GM18909 (cell line): ENCODE measurements at regions not wholly inside any gene's neighbourhood (a gene's known extent, or its start where the extent isn't known, plus 50 kb on each side); places are given as distances from the start of the nearest gene placed in this dataset.

Experiments
- ATAC-seq: cut with Tn5 transposase; IDR thresholded peaks from one replicate; pipeline ENCODE4 v1.9.1; 2021; ENCODE audit warnings: mild to moderate bottlenecking; ENCODE audit not compliant: unreplicated experiment, poor library complexity

DNA sequence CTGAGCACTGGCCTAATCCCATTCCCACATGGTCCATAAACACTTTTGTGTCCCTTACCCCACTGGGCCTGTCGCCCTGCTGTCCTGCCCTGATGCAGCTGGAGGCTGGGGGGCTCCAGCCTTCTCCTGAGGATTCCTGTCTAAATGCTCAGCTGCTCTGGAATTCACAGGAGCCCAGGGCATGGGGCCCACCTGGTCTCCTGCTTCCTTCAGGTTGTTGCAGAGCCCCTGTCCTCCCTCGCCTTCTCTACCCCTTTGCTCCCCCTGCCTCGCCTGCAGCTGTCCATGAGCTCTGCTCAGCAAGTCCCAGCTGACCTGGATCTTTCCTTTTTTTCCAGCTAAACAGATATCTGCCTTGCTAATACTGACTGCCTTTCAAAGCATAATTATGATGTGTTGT, 286.9 kb downstream of the XXYLT1 start:
- ATAC-seq, result no peak

DNA sequence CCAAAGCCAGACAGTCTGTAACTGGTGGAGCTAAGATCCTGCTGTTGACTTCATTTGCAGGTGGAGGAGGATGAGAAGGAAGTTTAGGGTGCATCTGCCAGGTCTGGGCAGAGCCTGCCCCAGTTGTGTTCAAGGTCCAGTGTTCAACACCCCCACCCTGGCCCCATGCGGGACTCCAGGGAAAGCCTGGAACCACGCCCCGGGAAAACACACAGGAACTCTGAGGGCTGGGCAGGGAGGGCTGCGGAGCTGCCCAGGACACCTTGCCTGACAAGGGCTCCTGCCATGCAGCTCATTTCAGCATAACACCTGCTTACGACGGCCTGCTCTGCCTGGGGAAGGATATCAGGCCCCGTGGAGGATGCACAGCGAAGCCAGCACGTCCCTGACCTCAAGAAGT, 286.3 kb downstream of the XXYLT1 start:
- ATAC-seq, result no peak

- ATAC-seq, result no peak
Observed at GRCh38 chr3:194985031-194985578, 285.9 kb downstream of the XXYLT1 start.

DNA sequence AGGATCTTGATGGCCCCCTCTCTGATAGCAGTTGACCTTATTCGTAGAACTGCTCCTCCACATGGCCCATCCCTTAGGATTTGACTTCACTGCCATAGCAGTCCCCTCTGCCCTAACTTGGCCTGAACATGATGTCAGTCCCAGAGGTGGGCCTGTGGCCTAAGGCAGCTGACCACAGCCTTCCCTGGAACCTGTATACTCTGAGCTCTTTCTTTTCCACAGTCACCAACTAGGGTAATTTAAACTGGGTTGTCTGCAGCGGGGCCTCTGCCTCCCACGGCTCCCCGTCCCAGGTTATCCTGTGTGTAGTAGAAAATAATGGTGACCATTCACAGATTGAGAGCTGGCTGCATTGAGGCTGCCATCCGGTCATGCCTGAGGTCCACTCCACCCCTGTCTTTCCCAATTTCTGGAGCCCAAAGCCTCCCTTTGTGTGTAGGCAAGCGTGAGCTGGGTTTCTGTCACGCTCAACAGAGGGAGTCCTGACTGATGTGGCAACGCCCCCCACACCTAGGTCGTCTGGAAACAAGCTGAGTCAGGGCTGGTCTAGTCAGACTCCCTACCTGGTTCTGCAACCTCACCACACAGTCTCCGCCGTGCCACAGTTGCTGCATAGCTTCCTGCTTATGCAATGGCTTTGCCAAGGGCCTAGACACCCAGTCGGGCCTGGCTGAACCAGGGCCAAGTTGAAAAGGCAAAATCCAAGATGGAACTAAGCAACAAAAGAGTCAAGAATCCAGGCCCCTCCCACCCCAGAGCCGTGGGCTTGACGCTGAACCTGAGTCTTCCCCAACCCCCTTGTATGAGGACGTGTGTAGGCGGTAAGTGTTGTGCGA, 284.5 kb downstream of the XXYLT1 start:
- no peak for ATAC-seq

DNA sequence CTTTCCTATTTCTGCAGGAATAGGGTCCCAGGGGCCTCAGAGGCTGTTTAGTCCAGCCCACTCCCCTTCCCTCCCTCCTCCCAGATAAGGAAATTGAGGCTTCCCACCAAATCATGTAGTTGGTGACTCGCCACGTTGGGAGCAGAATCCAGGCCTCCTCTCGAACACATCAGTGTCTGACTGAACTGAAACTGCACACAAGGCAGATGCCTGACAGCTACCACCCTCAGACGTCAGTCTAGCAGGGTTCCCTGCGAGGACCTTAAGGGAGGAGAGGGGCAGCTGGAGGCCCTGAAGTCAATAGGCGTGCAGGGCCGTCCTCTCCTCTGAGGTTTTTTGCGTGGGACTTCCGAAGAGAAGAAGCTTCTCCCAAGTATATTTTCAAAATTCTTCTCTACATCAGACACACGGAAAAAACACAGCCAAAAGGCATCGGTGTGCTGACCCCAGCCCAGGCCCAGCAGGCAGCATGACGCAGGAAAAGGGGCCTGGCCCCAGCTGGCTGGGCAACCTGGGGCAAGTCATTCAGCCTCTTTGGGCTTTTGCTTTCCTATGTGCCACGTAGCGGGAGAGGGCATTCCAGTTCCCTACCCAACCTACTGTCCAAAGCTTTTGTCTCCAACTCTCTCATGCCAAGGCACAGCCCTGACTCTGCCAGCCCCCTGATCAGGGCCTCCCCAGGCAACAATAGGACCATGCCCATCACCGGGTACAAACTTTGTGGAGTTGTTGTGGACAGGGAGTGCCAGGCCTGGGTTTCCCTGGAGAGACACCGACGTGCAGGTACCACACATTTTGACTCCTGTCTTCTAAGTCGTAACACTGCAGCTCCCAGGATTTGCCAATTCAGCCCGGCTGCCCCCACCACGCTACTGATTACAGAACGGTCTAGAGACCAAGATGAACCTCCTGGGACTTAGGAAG, 283.1 kb downstream of the XXYLT1 start:
- no peak for ATAC-seq

DNA sequence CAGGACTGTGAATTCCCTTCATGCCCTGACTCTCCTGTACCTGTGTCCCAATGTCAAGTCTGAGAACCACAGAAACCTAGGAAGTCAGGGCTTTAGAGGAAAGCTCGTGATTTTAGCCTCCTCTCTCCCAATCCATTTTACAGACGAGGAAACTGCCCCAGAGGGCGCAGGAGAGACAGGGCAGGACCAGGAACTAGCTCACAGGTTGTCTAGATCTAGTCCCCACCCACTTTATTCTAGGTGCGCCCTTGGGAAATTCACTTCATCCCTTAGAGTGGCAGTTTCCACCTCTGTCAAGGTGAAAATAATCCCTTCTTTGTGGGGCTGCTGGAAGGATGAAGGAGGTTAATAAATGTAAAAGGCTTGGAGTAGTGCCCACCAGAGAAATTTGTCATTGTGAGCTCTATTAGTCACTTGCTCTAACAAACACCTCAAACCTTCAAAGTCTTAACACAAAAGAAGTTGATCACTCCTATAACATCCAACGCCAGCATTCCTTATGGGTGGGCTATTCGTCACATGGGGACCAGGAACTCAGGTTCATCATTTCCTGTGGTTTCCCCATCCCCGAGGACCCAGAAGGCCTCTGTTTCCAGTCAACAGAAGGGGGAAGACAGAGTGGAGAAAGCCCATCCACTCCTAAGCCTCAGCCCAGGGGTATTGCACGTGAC, 282.3 kb downstream of the XXYLT1 start:
- no peak for ATAC-seq

DNA sequence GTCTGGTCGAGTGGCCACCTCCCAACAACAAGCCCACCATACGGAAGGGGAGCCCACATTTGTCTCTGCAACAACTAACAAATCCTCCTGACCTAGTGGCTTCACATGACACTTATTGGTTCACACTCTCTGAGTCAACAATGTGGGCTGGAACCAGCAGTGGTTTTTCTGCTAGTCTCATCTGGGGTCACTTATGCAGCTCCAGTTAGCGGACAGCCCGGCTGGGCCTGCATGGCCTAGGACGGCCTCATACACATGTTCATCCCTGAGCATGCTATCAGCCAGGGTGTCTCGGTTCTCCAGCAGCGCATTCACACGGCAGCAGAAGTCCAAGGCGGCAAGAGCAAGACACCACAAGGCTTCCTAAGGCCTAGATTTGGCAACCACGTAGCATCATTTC, 281.7 kb downstream of the XXYLT1 start:
- ATAC-seq, result no peak

GRCh38 chr3:194990454-194991337, 280.3 kb downstream of the XXYLT1 start:
- ATAC-seq, result no peak

DNA sequence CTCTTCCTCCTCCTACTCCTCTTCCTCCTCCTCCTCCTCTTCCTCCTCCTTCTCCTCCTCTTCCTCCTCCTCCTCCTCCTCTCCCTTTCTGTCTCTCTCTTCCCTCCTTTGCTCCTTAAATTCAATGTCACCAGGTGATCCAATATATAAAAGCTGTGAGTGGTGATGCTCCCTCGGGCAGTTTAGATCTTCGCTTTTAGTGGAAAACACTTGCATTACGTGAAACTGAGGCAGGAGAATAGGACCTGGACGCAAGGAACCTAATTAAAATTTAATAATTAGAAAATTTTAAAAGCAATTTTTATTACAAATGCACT, 279.7 kb downstream of the XXYLT1 start:
- ATAC-seq, result no peak

DNA sequence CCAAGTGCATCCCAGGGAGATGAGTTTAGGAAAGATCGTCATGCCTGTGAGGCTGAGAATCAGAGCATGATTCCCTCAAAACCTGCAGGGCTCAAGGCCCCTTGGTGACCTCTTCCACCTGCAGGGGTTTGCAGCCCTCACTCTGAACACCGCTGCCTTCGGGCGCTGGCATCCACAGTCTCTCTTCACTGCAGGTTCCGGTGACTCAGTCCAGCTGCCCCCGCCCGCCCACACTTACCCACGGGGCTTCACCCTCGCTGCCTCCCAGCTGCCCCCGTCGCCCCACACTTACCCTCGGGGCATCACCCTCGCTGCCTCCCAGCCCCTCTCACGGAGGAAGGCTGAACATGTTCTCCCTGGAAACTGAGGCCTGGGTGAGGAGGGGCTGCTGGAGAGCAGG, 277.1 kb downstream of the XXYLT1 start:
- no peak for ATAC-seq

GRCh38 chr3:194994551-194994981, 276.4 kb downstream of the XXYLT1 start:
- no peak for ATAC-seq

DNA sequence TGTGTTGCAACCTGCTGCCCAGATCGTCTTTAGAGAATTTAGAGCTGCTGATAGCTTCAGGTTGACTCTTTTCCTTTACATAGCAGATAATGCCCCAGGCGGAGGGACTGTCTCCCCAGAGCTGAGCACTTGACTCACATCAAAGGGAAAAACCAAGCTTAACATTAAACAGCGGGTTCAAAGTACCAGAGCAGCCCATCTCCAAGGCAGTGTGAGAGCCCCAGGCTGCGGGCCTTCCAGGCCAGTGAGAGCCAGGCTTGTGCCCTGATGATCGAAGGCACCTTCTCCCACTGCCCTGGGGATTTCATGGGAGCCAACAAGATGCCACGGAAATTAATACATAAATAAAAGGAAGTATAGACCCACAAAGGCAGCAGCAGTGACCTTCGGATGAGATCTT, 275.6 kb downstream of the XXYLT1 start:
- no peak for ATAC-seq

DNA sequence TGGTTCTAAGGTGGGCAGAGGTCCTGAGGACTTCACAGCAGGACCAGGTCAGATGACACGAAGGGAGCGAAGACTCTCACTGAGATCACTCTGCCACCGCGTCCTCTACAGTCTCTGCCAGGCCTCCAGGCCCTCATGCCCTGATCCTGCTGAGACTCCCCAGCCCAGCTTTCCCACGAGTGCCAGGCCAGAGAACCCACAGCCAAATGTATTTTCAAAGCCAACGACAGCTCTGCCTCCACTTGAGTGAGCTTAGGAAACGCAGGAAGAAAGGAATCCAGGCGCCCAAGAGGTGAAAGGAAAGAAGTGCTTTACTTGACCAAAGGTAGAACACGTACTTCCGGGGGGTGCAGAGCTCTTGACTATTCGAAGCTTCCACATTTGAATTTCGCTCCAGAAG, 275.0 kb downstream of the XXYLT1 start:
- ATAC-seq, result no peak

GRCh38 chr3:194996746-194997145, 274.2 kb downstream of the XXYLT1 start:
- ATAC-seq, result no peak

DNA sequence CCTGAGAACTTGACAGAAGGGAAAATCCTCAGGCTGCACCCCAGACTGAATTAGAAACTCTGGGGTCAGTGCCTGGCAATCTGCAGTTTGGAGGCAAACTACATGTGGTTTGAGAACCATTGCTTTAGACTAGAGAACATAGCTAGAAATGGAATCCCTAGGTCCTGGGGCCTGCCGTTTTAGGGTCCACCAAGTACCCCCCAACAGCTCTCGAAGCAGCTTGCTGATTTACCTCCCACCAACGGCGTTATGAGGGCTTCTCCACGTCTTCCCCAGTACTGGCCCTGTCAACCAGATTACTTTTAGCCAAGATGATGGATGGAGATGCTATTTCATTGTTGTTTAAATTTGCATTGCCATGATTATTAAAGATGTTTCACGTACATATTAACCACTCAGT, 272.5 kb downstream of the XXYLT1 start:
- no peak for ATAC-seq

GRCh38 chr3:194998948-194999347, 272.0 kb downstream of the XXYLT1 start:
- no peak for ATAC-seq

DNA sequence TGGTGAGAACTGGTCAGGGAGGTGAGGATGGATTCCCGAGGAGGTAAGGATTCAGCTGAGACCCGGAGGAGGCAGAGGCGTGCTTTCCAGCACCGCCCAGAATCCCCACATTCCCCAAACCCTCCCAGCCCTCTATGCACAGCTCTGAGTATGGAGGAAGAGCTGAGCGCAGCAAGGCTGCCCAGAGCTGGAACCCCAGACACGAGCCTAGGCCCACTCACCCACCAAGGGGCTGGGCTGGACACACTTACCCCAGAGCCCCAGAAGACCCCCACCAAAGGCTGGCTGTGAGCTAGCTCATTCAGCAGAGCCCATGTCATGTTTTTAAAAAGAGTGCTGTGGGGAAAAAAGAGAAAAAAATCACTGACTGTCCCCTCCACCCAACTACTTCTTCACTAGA, 271.5 kb downstream of the XXYLT1 start:
- no peak for ATAC-seq

GRCh38 chr3:195001261-195001660, 269.7 kb downstream of the XXYLT1 start:
- no peak for ATAC-seq

GRCh38 chr3:195001961-195002861, 268.7 kb downstream of the XXYLT1 start:
- no peak for ATAC-seq
